PC-3 (cell line): ENCODE measurements at regions not wholly inside any gene's neighbourhood (a gene's known extent, or its start where the extent isn't known, plus 50 kb on each side); places are given as distances from the start of the nearest gene placed in this dataset.

Experiments used
- CTCF ChIP-seq: fragments of 300-600 bp; sonication (generic); conservative IDR thresholded peaks from 2 replicates; pipeline ENCODE4 v1.5.1; 2017; ENCODE audit warnings: antibody characterized with exemption, low read depth, mild to moderate bottlenecking, low read length
- EZH2 ChIP-seq: fragments of 300-600 bp; sonication (generic); IDR thresholded peaks from one replicate; pipeline ENCODE4 v1.6.1; 2017; ENCODE audit warnings: antibody characterized with exemption, mild to moderate bottlenecking, low read length; ENCODE audit not compliant: unreplicated experiment
- EZH2phosphoT487 ChIP-seq: fragments of 300-600 bp; sonication (generic); IDR thresholded peaks from 2 replicates; pipeline ENCODE4 v1.6.1; 2018; ENCODE audit warnings: mild to moderate bottlenecking, antibody characterized with exemption, low read length, borderline replicate concordance

- TF ChIP-seq EZH2 = no peak
- TF ChIP-seq CTCF = no peak
- no peak for TF ChIP-seq EZH2phosphoT487
Observed at GRCh38 chr3:54034971-54035370, 87.4 kb upstream of the CACNA2D3 start.
